ENCODE measurements at regions not wholly inside any gene's neighbourhood (a gene's known extent, or its start where the extent isn't known, plus 50 kb on each side); places are given as distances from the start of the nearest gene placed in this dataset.

GRCh38 chr5:101995585-101995984, 300.5 kb downstream of the SLCO4C1 start (continued):
- TF ChIP-seq ZBTB46 (CRISPR knock-in tag; IDR thresholded peaks at IDR 0.05; ENCODE audit: borderline replicate concordance) = no peak
- TF ChIP-seq HNRNPUL1 (IDR thresholded peaks at IDR 0.05; ENCODE audit: low read depth, low read length) = no peak

GRCh38 chr5:101991486-101991885, 304.6 kb downstream of the SLCO4C1 start:
- Histone ChIP-seq H3K4me3 (replicated peaks in 1 of 3; ENCODE audit: insufficient read depth in 1 of 3, low read depth in 2 of 3, low read length in 3 of 3) (no peak overlapping the region), H3K27ac (ENCODE audit: extremely low read length, insufficient read depth, low read length) (no peak overlapping the region), H3K79me2 (ENCODE audit: insufficient read depth, low read length) (no peaks in the 10 kb centered on the region), H3K9ac (ENCODE audit: insufficient read depth, low read depth, low read length) (no peak overlapping the region), H3K4me2 (ENCODE audit: low read depth, low read length) (no peak overlapping the region), H4K20me1 (ENCODE audit: insufficient read depth, low read length) (no peaks in the 10 kb centered on the region), H3K27me3 (ENCODE audit: control insufficient read depth in 1 of 2, insufficient read depth in 2 of 2, low read length in 2 of 2) (no peaks in the 10 kb centered on the region), H3K9me3 (ENCODE audit: low read length) (no peaks in the 10 kb centered on the region), H3K4me1 (ENCODE audit: insufficient read depth, low read length) (no peaks in the 10 kb centered on the region), H3K36me3 (replicated peaks in 1 of 2; ENCODE audit: control insufficient read depth in 1 of 2, insufficient read depth in 2 of 2, low read length in 2 of 2) (no peaks in the 10 kb centered on the region), H2AFZ (ENCODE audit: low read length) (no peak overlapping the region)
- ChIA-PET POLR2A (no interaction called here), CTCF (ENCODE audit: low intra/inter-chr PET ratio, low total read pairs) (no interaction called here)
- DNase-seq (ENCODE audit: low spot score) = no peak
- in situ Hi-C loops (cut with HindIII; ENCODE audit: extremely low pct_ligation_motif_present, low pct_unique_long_range_greater_than_20kb) (no loop called here), intact Hi-C loops (cut with micrococcal nuclease; ENCODE audit: unreplicated experiment) (no loop called here)
- no peak for FAIRE-seq
- TF ChIP-seq NFYC (CRISPR knock-in tag; IDR thresholded peaks at IDR 0.05) (no peak), DDIT3 (CRISPR knock-in tag; IDR thresholded peaks at IDR 0.05) (no peak), ELF4 (CRISPR knock-in tag; IDR thresholded peaks at IDR 0.05; ENCODE audit: borderline replicate concordance) (no peak), HIVEP1 (CRISPR knock-in tag; IDR thresholded peaks at IDR 0.05) (no peak), ZNF407 (CRISPR knock-in tag; IDR thresholded peaks at IDR 0.05; ENCODE audit: not compliant biosample characterization) (no peak), BRD4 (CRISPR knock-in tag; IDR thresholded peaks at IDR 0.05) (no peak), TIGD3 (CRISPR knock-in tag; IDR thresholded peaks at IDR 0.05; ENCODE audit: borderline replicate concordance) (no peak), ZNF564 (CRISPR knock-in tag; IDR thresholded peaks at IDR 0.05) (no peak), ZNF460 (CRISPR knock-in tag; IDR thresholded peaks at IDR 0.05; ENCODE audit: borderline replicate concordance) (no peak)
- BruUV-seq (replicated peaks) = no TSS peak
- no peak for ATAC-seq
- 23% methylated on average over 1 of the region's 1 CpG for WGBS (ENCODE audit: low lambda C conversion rate)
